ENCODE measurements at regions not wholly inside any gene's neighbourhood (a gene's known extent, or its start where the extent isn't known, plus 50 kb on each side); places are given as distances from the start of the nearest gene placed in this dataset.

- Mint-ChIP-seq H3K4me1 (no peaks in the 10 kb centered on the region), H3K4me3 (no peak overlapping the region), H3K9me3 (no peaks in the 10 kb centered on the region), H3K27ac (no peak overlapping the region), H3K27me3 (peaks cover 25% of the 10 kb centered on the region), H3K36me3 (ENCODE audit: low read depth) (no peaks in the 10 kb centered on the region)
- POLR2A ChIA-PET = no interaction called here
- CTCF ChIA-PET = no interaction called here
- no peak for DNase-seq
Observed at GRCh38 chr1:34642679-34643078, 112.2 kb upstream of the GJB5 start.

GRCh38 chr1:34645109-34645688, 109.6 kb upstream of the GJB5 start:
- Mint-ChIP-seq H3K4me1 (no peaks in the 10 kb centered on the region), H3K36me3 (ENCODE audit: low read depth) (no peaks in the 10 kb centered on the region), H3K4me3 (no peak overlapping the region), H3K9me3 (no peaks in the 10 kb centered on the region), H3K27ac (no peak overlapping the region), H3K27me3 (peaks cover 29% of the 10 kb centered on the region)
- ChIA-PET POLR2A (no interaction called here), CTCF (no interaction called here)
- DNase-seq = no peak

GRCh38 chr1:34645919-34646318, 108.9 kb upstream of the GJB5 start:
- H3K4me1 Mint-ChIP-seq = no peaks in the 10 kb centered on the region
- H3K27me3 Mint-ChIP-seq = peaks cover 29% of the 10 kb centered on the region
- no peak overlapping the region for H3K4me3 Mint-ChIP-seq
- ChIA-PET POLR2A (no interaction called here), CTCF (no interaction called here)
- H3K27ac Mint-ChIP-seq = no peak overlapping the region
- DNase-seq = no peak
- H3K9me3 Mint-ChIP-seq = no peaks in the 10 kb centered on the region
- no peaks in the 10 kb centered on the region for H3K36me3 Mint-ChIP-seq (ENCODE audit: low read depth)

- H3K27me3 Mint-ChIP-seq = peaks cover 23% of the 10 kb centered on the region
- no peak for DNase-seq
- ChIA-PET POLR2A (no interaction called here), CTCF (no interaction called here)
- no peak overlapping the region for H3K4me3 Mint-ChIP-seq
- no peaks in the 10 kb centered on the region for H3K4me1 Mint-ChIP-seq
- no peak overlapping the region for H3K27ac Mint-ChIP-seq
- no peaks in the 10 kb centered on the region for H3K36me3 Mint-ChIP-seq (ENCODE audit: low read depth)
- H3K9me3 Mint-ChIP-seq = no peaks in the 10 kb centered on the region
Observed at GRCh38 chr1:34648501-34648900, 106.3 kb upstream of the GJB5 start.

- CTCF ChIA-PET = no interaction called here
- Mint-ChIP-seq H3K4me1 (no peaks in the 10 kb centered on the region), H3K4me3 (no peak overlapping the region), H3K27ac (no peak overlapping the region), H3K9me3 (no peaks in the 10 kb centered on the region), H3K36me3 (ENCODE audit: low read depth) (no peaks in the 10 kb centered on the region), H3K27me3 (peaks cover 13% of the 10 kb centered on the region)
- DNase-seq = no peak
- POLR2A ChIA-PET = no interaction called here
Observed at GRCh38 chr1:34650090-34650489, 104.8 kb upstream of the GJB5 start.

- Mint-ChIP-seq H3K4me1 (no peaks in the 10 kb centered on the region), H3K36me3 (ENCODE audit: low read depth) (no peaks in the 10 kb centered on the region), H3K9me3 (no peaks in the 10 kb centered on the region), H3K27me3 (peaks cover 10% of the 10 kb centered on the region), H3K4me3 (no peak overlapping the region), H3K27ac (no peak overlapping the region)
- ChIA-PET POLR2A (no interaction called here), CTCF (no interaction called here)
- no peak for DNase-seq
Observed at GRCh38 chr1:34650800-34651199, 104.0 kb upstream of the GJB5 start.

GRCh38 chr1:34653110-34653509, 101.7 kb upstream of the GJB5 start:
- Mint-ChIP-seq H3K36me3 (ENCODE audit: low read depth) (no peaks in the 10 kb centered on the region), H3K27me3 (peaks cover 5% of the 10 kb centered on the region), H3K4me1 (no peaks in the 10 kb centered on the region), H3K4me3 (no peak overlapping the region), H3K27ac (no peak overlapping the region), H3K9me3 (no peaks in the 10 kb centered on the region)
- ChIA-PET POLR2A (no interaction called here), CTCF (no interaction called here)
- no peak for DNase-seq

GRCh38 chr1:34655206-34655874, 99.5 kb upstream of the GJB5 start:
- CTCF ChIA-PET = no interaction called here
- peaks cover 4% of the 10 kb centered on the region for H3K27me3 Mint-ChIP-seq
- no peaks in the 10 kb centered on the region for H3K9me3 Mint-ChIP-seq

GRCh38 chr1:34655875-34656240, 99.0 kb upstream of the GJB5 start:
- Mint-ChIP-seq H3K27me3 (peaks cover 4% of the 10 kb centered on the region), H3K4me3 (no peak overlapping the region), H3K27ac (no peak overlapping the region), H3K4me1 (no peaks in the 10 kb centered on the region), H3K36me3 (ENCODE audit: low read depth) (no peaks in the 10 kb centered on the region), H3K9me3 (no peaks in the 10 kb centered on the region)
- CTCF ChIA-PET = no interaction called here
- no peak for DNase-seq
- POLR2A ChIA-PET = no interaction called here

More at GRCh38 chr1:34655206-34655874, 99.5 kb upstream of the GJB5 start:
- no peak overlapping the region for H3K4me3 Mint-ChIP-seq
- no peak for DNase-seq
- H3K4me1 Mint-ChIP-seq = no peaks in the 10 kb centered on the region
- H3K36me3 Mint-ChIP-seq (ENCODE audit: low read depth) = no peaks in the 10 kb centered on the region
- POLR2A ChIA-PET = no interaction called here
- H3K27ac Mint-ChIP-seq = no peak overlapping the region

- peaks cover 4% of the 10 kb centered on the region for H3K27me3 Mint-ChIP-seq
- H3K27ac Mint-ChIP-seq = no peak overlapping the region
- POLR2A ChIA-PET = no interaction called here
- no peak overlapping the region for H3K4me3 Mint-ChIP-seq
- H3K4me1 Mint-ChIP-seq = no peaks in the 10 kb centered on the region
- no peak for DNase-seq
- CTCF ChIA-PET = no interaction called here
- H3K9me3 Mint-ChIP-seq = no peaks in the 10 kb centered on the region
- H3K36me3 Mint-ChIP-seq (ENCODE audit: low read depth) = no peaks in the 10 kb centered on the region
Observed at GRCh38 chr1:34656299-34656698, 98.5 kb upstream of the GJB5 start.

- Mint-ChIP-seq H3K9me3 (no peaks in the 10 kb centered on the region), H3K27me3 (peaks cover 4% of the 10 kb centered on the region), H3K27ac (no peak overlapping the region), H3K4me1 (no peaks in the 10 kb centered on the region), H3K36me3 (ENCODE audit: low read depth) (no peaks in the 10 kb centered on the region), H3K4me3 (no peak overlapping the region)
- ChIA-PET CTCF (no interaction called here), POLR2A (no interaction called here)
- DNase-seq = no peak
Observed at GRCh38 chr1:34656731-34657130, 98.1 kb upstream of the GJB5 start.

- Mint-ChIP-seq H3K27ac (no peak overlapping the region), H3K27me3 (peaks cover 6% of the 10 kb centered on the region), H3K36me3 (ENCODE audit: low read depth) (no peaks in the 10 kb centered on the region), H3K4me3 (no peak overlapping the region), H3K4me1 (no peaks in the 10 kb centered on the region), H3K9me3 (no peaks in the 10 kb centered on the region)
- CTCF ChIA-PET = no interaction called here
- POLR2A ChIA-PET = no interaction called here
- DNase-seq = no peak
Observed at GRCh38 chr1:34657266-34657665, 97.6 kb upstream of the GJB5 start.

- no peaks in the 10 kb centered on the region for H3K36me3 Mint-ChIP-seq (ENCODE audit: low read depth)
- ChIA-PET POLR2A (no interaction called here), CTCF (no interaction called here)
- peaks cover 7% of the 10 kb centered on the region for H3K27me3 Mint-ChIP-seq
- H3K27ac Mint-ChIP-seq = no peak overlapping the region
- H3K9me3 Mint-ChIP-seq = no peaks in the 10 kb centered on the region
- no peaks in the 10 kb centered on the region for H3K4me1 Mint-ChIP-seq
- no peak overlapping the region for H3K4me3 Mint-ChIP-seq
- DNase-seq = no peak
Observed at GRCh38 chr1:34657849-34658248, 97.0 kb upstream of the GJB5 start.

- Mint-ChIP-seq H3K27me3 (peaks cover 5% of the 10 kb centered on the region), H3K9me3 (no peaks in the 10 kb centered on the region), H3K27ac (no peak overlapping the region), H3K4me3 (no peak overlapping the region), H3K36me3 (ENCODE audit: low read depth) (no peaks in the 10 kb centered on the region), H3K4me1 (no peaks in the 10 kb centered on the region)
- no peak for DNase-seq
- CTCF ChIA-PET = no interaction called here
- POLR2A ChIA-PET = no interaction called here
Observed at GRCh38 chr1:34663031-34663430, 91.8 kb upstream of the GJB5 start.

All from activated CD4-positive, alpha-beta memory T cell treated with anti-CD3 and anti-CD28 coated beads, Interleukin-2, amount 10 ng/mL, durations not matched to agents 7 days and 5 days (primary cell).